HG02798 (cell line): ENCODE measurements at regions not wholly inside any gene's neighbourhood (a gene's known extent, or its start where the extent isn't known, plus 50 kb on each side); places are given as distances from the start of the nearest gene placed in this dataset.

Source experiments
- ATAC-seq: cut with Tn5 transposase; IDR thresholded peaks from one replicate; pipeline ENCODE4 v1.9.1; 2021; ENCODE audit warnings: mild to moderate bottlenecking; ENCODE audit not compliant: unreplicated experiment, poor library complexity

DNA sequence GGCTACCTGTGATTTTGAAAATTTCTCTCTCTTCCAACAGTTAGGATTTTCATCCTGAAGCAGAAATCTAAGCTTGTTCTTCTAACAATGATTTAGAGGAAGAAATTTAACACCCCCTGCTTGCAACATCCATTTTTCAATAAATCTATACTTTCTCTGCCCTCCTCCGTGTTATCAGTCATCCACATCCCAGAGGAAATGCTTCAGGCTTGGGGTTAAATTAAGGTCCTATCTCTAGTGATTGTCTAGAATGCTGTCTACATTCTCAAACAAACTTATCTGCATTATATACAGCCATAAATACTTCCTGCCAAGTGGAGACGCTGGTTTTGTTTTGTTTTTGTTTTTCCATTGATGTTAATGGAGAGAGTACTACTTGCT, 371.0 kb downstream of the CSNK1G3 start:
- ATAC-seq: no peak

DNA sequence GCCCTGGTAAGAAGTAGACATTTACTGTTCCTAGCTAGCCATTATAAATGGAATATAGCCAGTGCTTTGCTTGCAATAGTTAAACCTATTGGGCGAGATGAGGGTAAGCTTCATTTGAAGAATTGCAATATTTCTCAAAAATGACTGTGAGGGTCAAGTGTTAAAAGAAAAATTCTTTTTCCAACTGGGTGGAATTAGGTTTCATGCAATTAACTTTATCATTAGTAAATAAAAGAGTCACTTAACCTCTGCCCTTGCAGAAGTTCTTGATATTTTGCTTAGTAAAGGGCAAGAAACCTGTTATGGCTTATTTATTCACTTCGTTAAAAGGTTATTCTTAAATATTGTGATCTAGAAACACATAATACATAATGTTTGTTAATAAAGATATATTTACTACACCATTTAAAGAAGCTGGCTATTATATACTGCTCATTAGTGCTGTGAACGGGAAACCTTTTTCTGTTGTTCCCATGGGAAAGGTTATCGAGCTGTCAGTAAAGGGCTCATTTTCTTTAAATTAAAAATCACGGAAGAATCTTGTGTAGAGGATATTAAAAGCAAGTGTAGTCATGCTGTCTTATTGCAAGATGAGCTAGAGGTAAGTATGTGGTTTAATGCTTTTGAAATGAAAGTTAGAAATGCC, 370.5 kb downstream of the CSNK1G3 start:
- ATAC-seq: no peak

DNA sequence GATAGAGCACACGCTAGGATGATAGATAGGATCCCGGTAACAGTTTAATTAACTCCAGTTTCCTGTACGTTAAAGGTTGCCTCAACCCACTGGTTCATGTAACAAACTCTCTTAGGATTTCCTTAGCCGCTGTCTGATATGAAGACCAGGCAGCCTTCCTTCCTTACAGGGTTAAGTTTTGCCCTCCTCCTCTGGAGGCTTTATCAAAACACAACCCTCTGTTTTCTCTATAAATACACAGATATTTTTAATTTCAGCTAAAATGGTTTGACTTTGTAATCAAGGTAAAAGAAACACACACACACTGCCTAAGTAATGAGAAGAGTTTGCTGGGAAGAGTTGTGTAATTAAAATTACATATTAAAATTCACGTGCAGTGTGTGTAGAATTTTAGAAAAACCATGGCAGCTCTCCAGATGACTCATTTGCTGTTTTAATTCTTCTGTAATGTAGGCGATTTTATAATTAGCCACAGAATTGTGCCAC, 369.8 kb downstream of the CSNK1G3 start:
- ATAC-seq: no peak

DNA sequence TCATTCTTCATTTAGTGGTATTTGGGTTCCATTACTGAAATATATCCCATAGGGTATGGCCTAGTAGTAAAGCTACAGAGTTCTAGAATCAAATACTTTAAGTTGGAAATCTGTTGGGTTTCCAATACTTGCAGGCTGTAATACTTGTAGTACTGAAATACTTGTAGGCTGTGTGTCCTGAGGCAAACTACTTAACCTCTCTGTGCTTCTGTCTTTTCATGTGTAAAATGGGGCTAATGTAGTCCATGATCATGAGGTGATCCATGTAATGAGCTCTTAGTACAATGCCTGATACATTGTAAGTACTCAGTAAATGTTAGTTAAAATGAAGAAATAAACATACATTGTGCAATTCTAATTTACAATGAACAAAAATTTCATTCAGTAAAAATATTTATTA, 368.9 kb downstream of the CSNK1G3 start:
- no peak for ATAC-seq

DNA sequence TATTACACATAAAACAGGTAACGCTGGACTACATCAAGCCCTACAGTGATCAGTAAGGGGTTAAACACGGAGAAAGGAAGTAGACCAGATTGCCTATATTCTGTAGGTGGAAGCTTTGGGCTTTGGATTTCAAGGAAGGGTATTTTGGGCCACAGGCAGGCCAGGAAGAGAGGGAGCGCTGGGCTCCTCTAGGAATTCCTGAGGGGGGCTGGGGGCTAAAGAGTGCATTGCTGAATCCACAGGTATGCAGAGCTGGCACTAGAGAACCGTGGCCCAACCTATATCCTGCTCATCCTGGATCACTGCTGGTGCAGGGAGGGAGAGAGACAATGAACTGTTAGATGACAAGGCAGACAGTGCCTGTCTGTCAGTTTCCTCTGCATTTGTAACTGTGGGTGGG, 367.1 kb downstream of the CSNK1G3 start:
- ATAC-seq: no peak

DNA sequence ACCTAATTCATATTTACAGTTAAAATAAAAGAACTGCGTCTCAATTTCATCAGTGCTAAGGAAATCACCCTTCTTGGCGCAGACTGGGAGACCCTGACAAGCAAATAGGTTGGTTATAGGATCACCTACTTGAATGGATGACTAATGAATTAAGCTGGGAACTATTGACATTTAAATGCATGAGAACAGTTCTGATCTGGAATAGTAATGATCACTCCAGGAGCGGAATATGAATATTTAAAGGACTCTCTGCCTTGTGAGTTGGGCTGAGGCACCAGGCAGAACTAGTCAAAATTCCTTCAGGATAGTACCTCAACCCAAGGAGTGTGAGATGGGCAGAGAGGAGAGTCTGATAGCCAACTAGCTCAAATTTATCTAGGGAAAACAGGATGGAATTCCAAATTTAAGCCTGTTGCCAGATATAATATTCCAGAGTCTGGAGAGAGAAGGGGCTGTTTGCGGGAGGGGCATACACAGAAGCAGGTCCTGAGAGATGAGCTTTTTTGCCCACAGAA, 364.4 kb downstream of the CSNK1G3 start:
- no peak for ATAC-seq

DNA sequence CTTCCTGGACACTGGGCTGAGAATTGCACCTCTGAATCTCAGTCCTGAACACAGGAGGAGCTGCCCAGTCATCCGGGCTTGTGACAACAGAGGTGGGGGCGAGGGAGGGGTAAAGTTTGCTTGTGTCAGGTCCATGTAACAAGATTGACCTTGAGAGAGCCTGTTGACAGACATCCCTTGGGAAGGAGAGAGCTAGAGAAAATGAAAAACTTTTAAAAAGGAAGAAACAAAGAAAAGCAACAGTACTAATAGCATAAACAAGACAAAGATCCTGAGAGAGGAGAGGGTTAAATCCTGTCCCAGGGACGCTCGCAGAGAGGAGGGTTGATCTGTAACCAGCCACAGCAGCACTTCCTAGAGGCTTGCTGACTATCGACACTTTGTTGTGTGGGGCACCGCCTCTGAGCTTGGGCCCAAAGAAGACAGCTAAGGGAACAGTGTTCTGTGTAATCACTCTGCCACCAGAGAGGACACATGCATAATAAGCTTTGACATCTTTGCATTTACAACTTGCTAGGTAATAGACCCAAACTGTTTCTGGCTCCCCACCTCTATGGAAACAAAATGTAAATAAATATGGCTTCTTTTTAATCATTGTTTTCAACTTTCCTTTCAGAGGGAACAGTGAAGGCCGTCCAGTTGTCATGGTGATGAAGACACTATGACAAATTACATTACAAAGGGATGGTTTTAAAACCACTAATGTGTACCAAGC, 363.7 kb downstream of the CSNK1G3 start:
- ATAC-seq: no peak

DNA sequence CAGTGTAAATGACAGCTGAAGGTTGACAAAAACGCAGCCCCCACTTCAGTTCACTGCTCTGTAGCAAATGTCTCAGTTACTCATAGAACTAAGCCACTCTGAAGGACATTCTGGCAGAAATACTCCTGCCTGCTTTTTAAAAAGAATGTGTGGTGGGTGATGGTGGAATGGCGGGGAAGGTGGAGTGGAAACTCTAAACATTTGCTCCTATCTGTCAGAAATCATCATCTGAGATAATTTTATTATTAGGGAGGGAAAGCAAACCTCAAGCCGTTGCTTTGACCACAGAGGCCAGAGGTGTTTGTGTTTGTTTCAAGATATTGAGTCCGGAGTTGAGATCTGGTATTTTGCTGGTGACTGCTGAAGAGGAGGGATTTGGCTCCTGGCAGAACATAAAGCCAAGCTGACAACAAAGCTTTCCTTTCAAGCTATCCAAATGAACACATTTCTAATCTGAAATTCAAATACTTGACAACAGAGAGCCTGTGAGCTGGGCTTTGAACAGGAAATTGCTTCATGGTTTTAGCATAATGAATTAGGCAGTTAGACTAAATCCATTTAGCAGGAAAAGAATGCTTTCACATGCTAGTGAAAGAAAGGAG, 362.7 kb downstream of the CSNK1G3 start:
- ATAC-seq: no peak

DNA sequence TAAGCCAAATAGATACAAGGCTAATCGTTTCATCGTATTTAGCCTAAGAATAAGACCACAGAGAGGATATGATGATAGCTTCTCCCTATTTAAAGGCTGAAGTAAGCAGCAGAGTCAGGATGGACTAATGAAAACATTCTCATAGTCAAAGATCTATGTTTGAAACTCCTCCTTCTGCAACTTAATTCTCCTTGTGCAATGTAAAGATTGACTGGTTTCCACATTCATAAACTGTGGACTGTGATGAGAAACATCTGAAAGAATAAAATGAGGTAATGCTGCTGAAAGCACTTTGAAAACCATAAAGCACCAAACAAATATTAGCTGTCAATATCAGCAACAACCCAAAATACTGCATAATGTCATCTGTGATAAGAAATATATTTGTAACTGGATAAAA, 361.9 kb downstream of the CSNK1G3 start:
- ATAC-seq: no peak

DNA sequence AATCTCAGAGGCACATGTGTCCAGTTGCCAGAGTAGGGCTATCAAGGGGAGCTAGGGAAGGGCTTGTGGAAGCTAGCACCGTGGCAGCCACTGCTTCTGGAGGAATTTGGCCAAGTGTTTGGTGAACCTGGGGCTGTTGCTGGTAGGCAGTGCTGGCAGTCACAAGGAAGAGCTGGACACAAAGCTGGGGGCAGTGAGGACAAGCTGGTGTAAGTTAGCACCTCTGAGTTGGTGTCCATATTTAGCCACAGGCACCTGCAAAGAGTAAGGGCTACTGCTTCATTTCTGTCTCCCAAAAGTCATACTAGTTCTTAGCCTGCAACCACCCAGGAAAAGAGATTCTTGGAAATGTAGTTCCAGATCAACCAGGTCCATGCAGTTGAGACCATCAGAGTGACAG, 359.4 kb downstream of the CSNK1G3 start:
- ATAC-seq: no peak

DNA sequence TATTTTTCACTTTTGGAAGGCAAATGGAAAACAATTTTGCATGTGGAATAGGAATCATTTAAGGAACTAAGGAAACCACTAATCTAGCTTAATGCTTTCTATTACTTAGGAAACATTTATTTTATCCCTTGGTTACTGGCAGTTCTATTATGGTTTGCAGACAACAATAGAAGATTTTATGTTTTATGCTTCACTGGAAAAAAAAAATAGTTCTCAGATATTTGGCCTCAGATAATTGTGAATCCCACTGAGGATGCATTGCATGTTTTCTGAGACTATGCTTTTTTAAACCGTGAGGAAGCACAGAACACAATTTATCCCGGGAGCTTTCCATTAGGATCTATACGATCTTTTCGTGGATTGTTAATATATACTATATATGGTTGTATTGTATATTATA, 356.9 kb downstream of the CSNK1G3 start:
- ATAC-seq: no peak

DNA sequence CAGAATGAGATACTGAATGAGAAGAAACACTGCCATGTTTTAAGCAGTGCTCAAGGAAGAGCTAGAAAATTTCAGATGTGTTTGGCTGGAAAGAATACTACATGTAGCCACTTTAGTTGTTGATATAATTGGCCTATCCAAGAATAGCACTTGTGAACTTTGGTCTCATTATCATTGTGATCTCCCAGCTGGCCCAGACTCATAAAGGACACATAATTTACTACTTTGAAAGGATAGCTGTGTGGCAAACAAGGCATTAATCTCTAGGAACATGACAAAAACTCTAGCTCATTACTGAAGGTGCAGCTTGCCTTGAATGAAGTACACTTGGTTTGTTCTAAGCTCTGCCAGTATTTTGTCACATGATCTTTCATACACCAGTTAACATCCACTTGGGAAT, 356.3 kb downstream of the CSNK1G3 start:
- no peak for ATAC-seq

DNA sequence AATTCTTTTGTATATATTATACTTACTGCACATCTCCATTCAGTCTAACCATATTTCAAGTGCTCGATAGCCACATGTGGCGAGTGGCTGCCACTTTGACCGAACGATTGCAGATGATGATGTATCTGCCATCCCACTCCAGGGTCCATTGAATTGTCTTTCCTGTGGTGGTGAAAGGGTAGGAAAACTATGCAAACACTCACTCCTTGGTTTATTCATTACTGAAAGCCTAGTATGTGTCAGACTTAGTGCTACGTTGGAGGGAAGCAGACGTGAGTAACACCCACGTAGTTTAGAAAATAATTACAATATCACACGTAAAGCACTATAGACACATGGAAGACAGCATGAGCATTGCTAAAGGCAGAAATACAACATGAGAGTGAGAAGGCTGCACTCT, 353.7 kb downstream of the CSNK1G3 start:
- ATAC-seq: no peak

DNA sequence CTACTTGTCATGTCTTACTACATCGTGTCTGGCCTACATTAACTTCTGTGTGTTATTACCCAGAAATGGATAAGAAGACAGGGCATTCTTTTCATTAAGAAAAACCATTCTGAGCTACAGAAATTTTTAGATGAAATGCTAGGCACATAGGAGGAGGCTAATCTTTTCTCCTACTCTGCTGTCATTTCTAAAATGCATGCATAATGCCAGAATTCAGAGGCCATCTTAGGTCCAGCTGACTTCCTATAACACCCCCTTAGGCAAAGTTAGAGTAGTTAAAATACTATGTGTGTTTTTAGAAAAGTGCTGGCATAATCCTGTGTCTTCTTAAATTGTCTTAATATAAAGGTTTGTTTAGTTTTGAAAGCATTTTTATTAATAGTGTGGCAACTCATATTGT, 352.6 kb downstream of the CSNK1G3 start:
- no peak for ATAC-seq

DNA sequence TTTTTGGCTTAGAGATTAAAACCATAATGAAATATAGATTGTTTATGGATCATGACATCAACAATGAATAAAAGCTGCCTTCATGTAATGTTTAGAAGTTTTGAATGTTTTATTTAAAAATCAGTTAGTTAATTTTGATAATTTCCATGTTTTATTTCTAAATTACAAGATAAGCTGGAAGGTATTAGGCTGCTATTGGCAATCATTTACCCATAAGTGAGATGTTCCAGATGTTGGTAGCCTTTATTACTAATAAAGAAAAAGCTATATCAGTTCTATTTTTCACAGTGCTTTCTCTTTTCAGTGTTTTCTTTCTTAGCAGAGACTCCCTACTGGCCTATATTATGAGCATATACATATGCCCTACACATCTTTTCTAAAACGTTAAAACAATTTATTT, 347.0 kb downstream of the CSNK1G3 start:
- no peak for ATAC-seq

DNA sequence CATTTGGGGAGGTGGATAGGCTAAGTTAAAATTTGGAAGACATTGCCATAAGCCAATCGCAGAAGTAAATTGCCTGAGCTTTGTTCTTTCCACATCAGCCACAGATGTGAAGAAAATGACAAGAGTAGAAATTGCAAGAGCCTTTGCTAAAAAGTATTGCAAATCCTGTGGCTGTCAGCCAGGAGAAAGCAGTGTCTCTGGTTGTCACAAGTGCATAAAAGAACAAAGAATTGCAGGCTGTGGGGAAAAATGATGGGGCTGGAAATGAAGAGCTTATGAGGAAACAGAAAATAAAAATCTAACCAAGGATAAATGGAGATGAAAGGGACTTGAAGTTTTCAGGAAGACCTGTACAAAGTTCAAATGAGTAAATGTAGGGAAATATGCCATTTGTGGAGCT, 344.8 kb downstream of the CSNK1G3 start:
- ATAC-seq: no peak

DNA sequence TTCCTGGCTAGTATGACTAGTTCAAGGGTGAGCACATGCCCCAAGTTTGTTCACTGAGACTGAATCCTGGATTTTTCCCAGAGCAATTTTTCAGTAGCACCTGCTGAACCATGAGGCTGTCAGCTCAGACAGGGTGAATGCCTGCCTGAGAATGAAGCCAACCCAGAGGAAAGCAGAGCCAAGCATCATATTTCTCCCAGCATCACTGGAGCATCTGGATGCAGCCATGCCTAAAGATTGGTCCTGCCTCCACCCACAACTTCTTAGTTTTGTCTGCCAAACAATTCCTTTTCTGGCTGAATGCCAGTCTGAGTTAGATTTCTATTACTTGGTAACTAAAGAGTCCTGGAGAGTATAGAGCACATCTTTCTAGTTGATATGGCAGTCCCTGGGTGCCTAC, 343.6 kb downstream of the CSNK1G3 start:
- ATAC-seq: no peak

DNA sequence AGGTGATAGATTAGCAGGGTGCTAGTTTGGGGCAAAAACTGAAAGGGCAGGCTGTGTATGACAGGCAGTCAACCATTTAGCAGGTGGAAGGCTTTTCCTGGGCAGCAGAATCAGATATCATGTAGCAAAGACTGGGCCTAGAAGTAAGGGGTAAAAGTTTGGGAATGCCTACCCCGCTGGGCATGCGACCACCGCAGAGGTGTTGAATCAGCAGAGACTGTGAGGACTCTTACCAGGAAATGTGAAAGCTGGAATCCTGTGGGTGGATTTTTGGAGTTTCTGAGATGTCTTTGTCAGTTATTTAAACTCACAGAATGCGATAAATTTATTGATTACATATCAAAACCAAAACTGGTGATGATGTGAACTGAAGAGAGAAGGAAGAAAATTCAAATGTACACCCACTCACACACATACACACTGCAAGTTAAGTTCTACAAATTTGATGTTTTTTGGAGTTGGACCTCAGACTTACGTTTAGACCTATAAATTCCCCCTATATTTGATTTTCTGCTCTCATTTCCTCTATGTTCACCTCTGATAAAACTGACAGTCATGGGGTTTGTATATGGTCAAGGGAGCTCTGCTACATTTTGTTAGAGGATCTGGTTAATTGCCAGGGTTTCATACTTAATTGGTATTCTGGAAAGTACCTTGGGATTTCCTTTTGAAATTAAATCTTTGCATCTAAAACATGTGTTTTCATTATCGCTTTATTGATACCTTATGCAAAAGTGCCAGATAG, 333.6 kb downstream of the CSNK1G3 start:
- no peak for ATAC-seq

DNA sequence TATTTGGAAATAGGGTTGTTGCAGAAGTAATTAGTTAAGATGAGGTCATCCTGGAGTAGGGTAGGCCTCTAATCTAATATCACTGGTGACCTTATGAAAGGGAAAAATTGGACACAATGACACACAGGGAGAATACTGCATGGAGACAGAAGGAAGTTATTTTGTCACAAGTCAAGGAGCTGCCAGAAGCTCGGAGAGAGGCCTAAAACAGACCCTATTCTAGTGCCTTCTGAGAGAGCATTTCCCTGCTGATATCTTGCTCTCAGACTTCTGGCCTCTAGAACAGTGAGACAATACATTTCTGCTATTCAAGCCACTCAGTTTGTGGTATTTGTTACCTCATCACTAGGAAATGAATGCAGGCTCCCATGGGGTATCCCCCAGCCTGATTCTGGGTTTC, 332.9 kb downstream of the CSNK1G3 start:
- no peak for ATAC-seq

DNA sequence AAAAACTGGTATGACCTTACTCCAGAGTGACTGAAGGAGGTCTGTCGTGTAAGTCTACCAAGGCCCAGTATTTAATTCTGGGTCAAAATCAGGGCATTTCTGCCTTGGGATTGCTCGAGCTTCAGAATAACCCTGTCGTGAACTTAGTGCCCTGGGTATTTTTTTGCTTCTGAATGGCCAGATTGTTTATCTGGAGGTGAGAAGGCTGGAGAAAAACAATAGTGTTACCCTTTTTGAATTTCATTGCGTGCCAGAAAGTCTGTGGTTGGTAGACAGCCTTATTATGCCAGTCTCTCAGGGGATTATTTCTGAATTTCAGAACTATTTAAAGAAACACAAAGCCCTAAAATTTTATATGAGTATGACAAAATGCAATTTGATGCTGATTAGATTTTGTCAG, 323.4 kb downstream of the CSNK1G3 start:
- no peak for ATAC-seq

DNA sequence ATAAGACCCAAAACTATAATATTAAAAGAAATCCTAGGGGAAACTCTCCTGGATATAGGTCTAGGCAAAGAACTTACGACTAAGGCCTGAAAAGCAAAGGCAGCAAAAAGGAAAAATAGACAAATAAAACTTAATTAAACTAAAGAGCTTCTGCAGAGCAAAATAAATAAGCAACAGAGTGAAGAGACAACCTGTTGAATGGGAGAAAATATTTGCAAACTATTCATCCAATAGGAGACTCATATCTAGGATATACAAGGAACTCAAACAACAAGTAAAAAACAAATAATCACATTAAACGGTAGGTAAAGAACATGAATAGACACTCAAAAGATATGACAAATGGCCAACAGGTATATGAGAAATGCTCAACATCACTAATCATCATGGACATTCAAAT, 318.6 kb downstream of the CSNK1G3 start:
- no peak for ATAC-seq
